ENCODE measurements at regions not wholly inside any gene's neighbourhood (a gene's known extent, or its start where the extent isn't known, plus 50 kb on each side); places are given as distances from the start of the nearest gene placed in this dataset.

- no peak for TF ChIP-seq CTCF (conservative IDR thresholded peaks at IDR 0.05 in 1 of 2, IDR thresholded peaks at IDR 0.05 in 1 of 2; ENCODE audit: low read depth in 1 of 2, low read length in 2 of 2)
- TF ChIP-seq EZH2 (IDR thresholded peaks at IDR 0.05; ENCODE audit: low read length, missing control alignments), result no peak
These were observed 144.1 kb upstream of the CES5A start for GRCh38 chr16:56019274-56019673.
